H1 (cell line): ENCODE measurements at regions not wholly inside any gene's neighbourhood (a gene's known extent, or its start where the extent isn't known, plus 50 kb on each side); places are given as distances from the start of the nearest gene placed in this dataset.

Experiments used
- CTCF ChIA-PET: fragments of 300-600 bp; sonication (Branson Sonifier 250); formaldehyde crosslinking; loops from one replicate; lab custom pipeline; 2021; ENCODE audit not compliant: partially characterized antibody; lab: Charles Lee
- POLR2A ChIA-PET: fragments of 300-600 bp; sonication (Branson Sonifier 250); formaldehyde crosslinking; loops from one replicate; lab custom pipeline; 2021; ENCODE audit warnings: inconsistent platforms; ENCODE audit not compliant: partially characterized antibody; lab: Charles Lee
- DNase-seq, 2 experiments: peaks; one replicate each; pipeline versions ENCODE4 v3.0.0 to v3.0.0-alpha.2; 2010 to 2022; ENCODE audit warnings: low spot score in 2 of 2, low read depth in 1 of 2, mixed read lengths in 1 of 2
- FAIRE-seq: peaks from 2 replicates; lab custom pipeline; 2011; peaks lifted over from hg19 to GRCh38; lab: Jason Lieb, UNC
- H2AFZ ChIP-seq: 2 replicates; pipeline ENCODE4 v1.8.1; 2012; ENCODE audit warnings: low read length, inconsistent platforms
- H2AK5ac ChIP-seq: 2 replicates; pipeline ENCODE4 v1.6.1; 2013; ENCODE audit warnings: low read depth, low read length
- H2BK120ac ChIP-seq: replicated peaks from 2 replicates; pipeline ENCODE3; 2013; ENCODE audit warnings: low read depth, low read length, inconsistent platforms
- H2BK12ac ChIP-seq: 2 replicates; pipeline ENCODE4 v1.6.1; 2013; ENCODE audit warnings: low read depth, low read length
- H2BK15ac ChIP-seq: 2 replicates; pipeline ENCODE4 v1.6.1; 2013; ENCODE audit warnings: low read length
- H2BK20ac ChIP-seq: 2 replicates; pipeline ENCODE4 v1.6.1; 2013; ENCODE audit warnings: low read length
- H2BK5ac ChIP-seq: 2 replicates; pipeline ENCODE4 v1.6.1; 2013; ENCODE audit warnings: low read depth, low read length
- H3K14ac ChIP-seq: 2 replicates; pipeline ENCODE4 v1.6.1; 2013; ENCODE audit warnings: inconsistent platforms; ENCODE audit not compliant: insufficient read length
- H3K18ac ChIP-seq: 2 replicates; pipeline ENCODE4 v1.6.1; 2013; ENCODE audit warnings: low read length; ENCODE audit errors: extremely low read depth
- H3K23ac ChIP-seq: 2 replicates; pipeline ENCODE4 v1.6.1; 2013; ENCODE audit warnings: inconsistent platforms; ENCODE audit not compliant: insufficient read length
- H3K23me2 ChIP-seq: 2 replicates; pipeline ENCODE4 v1.6.1; 2013; ENCODE audit warnings: low read depth, low read length
- H3K27ac ChIP-seq: 2 replicates; pipeline ENCODE4 v1.6.1; 2011; ENCODE audit warnings: low read depth, low read length, inconsistent platforms
- H3K27me3 ChIP-seq, 4 experiments: replicated peaks in 1 of 4; 1 replicate in 1 of 4; 2 replicates in 3 of 4; pipeline versions ENCODE4 v1.6.1 to v1.8.1; 2011 to 2013; ENCODE audit warnings: low read length in 3 of 4, mild to moderate bottlenecking in 3 of 4, inconsistent platforms in 2 of 4, mixed read lengths in 2 of 4, moderate library complexity in 1 of 4; ENCODE audit not compliant: control insufficient read depth in 3 of 4, insufficient read depth in 3 of 4; ENCODE audit errors: extremely low read depth in 1 of 4
- H3K36me3 ChIP-seq, 4 experiments: 2 replicates each; pipeline versions ENCODE4 v1.6.1 to v1.8.1; 2011 to 2013; ENCODE audit warnings: mild to moderate bottlenecking in 4 of 4, low read length in 3 of 4, moderate library complexity in 2 of 4, control low read depth in 1 of 4, inconsistent platforms in 1 of 4; ENCODE audit not compliant: insufficient read depth in 4 of 4, control insufficient read depth in 2 of 4
- H3K4ac ChIP-seq: replicated peaks from 2 replicates; pipeline ENCODE3; 2013; ENCODE audit warnings: low read length, low read depth, mixed read lengths, inconsistent platforms; ENCODE audit not compliant: insufficient read length
- H3K4me1 ChIP-seq, 4 experiments: replicated peaks in 1 of 4; 1 replicate in 1 of 4; 2 replicates in 3 of 4; pipeline versions ENCODE4 v1.6.1 to v1.8.1; 2011 to 2013; ENCODE audit warnings: low read length in 3 of 4, inconsistent platforms in 2 of 4, mixed read lengths in 1 of 4; ENCODE audit not compliant: insufficient read depth in 4 of 4, control insufficient read depth in 3 of 4
- H3K4me2 ChIP-seq, 2 experiments: 2 replicates each; pipeline versions ENCODE4 v1.6.1 to v1.8.1; 2011 to 2013; ENCODE audit warnings: low read depth in 2 of 2, low read length in 2 of 2, control low read depth in 1 of 2, inconsistent platforms in 1 of 2, mild to moderate bottlenecking in 1 of 2; ENCODE audit not compliant: insufficient read depth in 1 of 2
- H3K4me3 ChIP-seq, 4 experiments: fragments of 200-600, 300-600 bp in 1 of 4; sonication (generic), shearing (Covaris generic), sonication (Bioruptor Twin) in 1 of 4; 2 replicates each; pipeline versions ENCODE4 v1.5.1 to v1.8.1; 2011 to 2016; ENCODE audit warnings: low read length in 4 of 4, low read depth in 3 of 4, control low read depth in 2 of 4, inconsistent platforms in 2 of 4, mild to moderate bottlenecking in 2 of 4, mixed read lengths in 1 of 4, moderate library complexity in 1 of 4; ENCODE audit not compliant: insufficient read depth in 2 of 4; ENCODE audit errors: extremely low read depth in 1 of 4
- H3K56ac ChIP-seq: replicated peaks from 2 replicates; pipeline ENCODE3; 2013; ENCODE audit warnings: low read depth, mild to moderate bottlenecking, mixed read lengths, low read length, inconsistent platforms; ENCODE audit not compliant: insufficient read length
- H3K79me1 ChIP-seq: 2 replicates; pipeline ENCODE4 v1.6.1; 2013; ENCODE audit warnings: low read depth, low read length, control low read depth
- H3K79me2 ChIP-seq, 2 experiments: 2 replicates each; pipeline versions ENCODE4 v1.6.1 to v1.8.1; 2012 to 2013; ENCODE audit warnings: low read length in 2 of 2, mild to moderate bottlenecking in 2 of 2, inconsistent platforms in 1 of 2; ENCODE audit not compliant: insufficient read depth in 2 of 2, control insufficient read depth in 1 of 2
- H3K9ac ChIP-seq, 4 experiments: replicated peaks in 1 of 4; 1 replicate in 1 of 4; 2 replicates in 3 of 4; pipeline versions ENCODE4 v1.6.1 to v1.8.1; 2011 to 2013; ENCODE audit warnings: low read depth in 3 of 4, low read length in 3 of 4, control low read depth in 2 of 4, mild to moderate bottlenecking in 2 of 4, moderate library complexity in 2 of 4, inconsistent platforms in 1 of 4; ENCODE audit errors: extremely low read depth in 1 of 4
- H3K9me3 ChIP-seq, 2 experiments: 2 replicates each; pipeline versions ENCODE4 v1.6.1 to v1.8.1; 2012 to 2013; ENCODE audit warnings: mild to moderate bottlenecking in 2 of 2, moderate library complexity in 2 of 2, control low read depth in 1 of 2, inconsistent platforms in 1 of 2, low read depth in 1 of 2, low read length in 1 of 2, mixed read lengths in 1 of 2; ENCODE audit not compliant: insufficient read depth in 2 of 2
- H4K20me1 ChIP-seq, 2 experiments: replicated peaks in 1 of 2; 2 replicates each; pipeline versions ENCODE3 to v1.8.1; 2011 to 2013; ENCODE audit warnings: inconsistent platforms in 2 of 2, low read length in 2 of 2, mild to moderate bottlenecking in 1 of 2; ENCODE audit not compliant: insufficient read depth in 2 of 2, control insufficient read depth in 1 of 2
- H4K5ac ChIP-seq: 2 replicates; pipeline ENCODE4 v1.6.1; 2013; ENCODE audit warnings: low read length, low read depth, mixed read lengths, inconsistent platforms; ENCODE audit not compliant: insufficient read length
- H4K8ac ChIP-seq: 2 replicates; pipeline ENCODE4 v1.8.0; 2013; ENCODE audit warnings: mild to moderate bottlenecking, moderate library complexity, low read length, inconsistent platforms; ENCODE audit not compliant: insufficient read depth; ENCODE audit errors: extremely low read depth
- H4K91ac ChIP-seq: replicated peaks from 2 replicates; pipeline ENCODE3; 2013; ENCODE audit warnings: low read length, mixed read lengths, inconsistent platforms; ENCODE audit not compliant: insufficient read length
- ATF3 ChIP-seq: IDR thresholded peaks from 2 replicates; pipeline ENCODE4 v1.6.1; 2011; ENCODE audit warnings: low read depth, mild to moderate bottlenecking, low read length; ENCODE audit not compliant: insufficient read depth
- CBX5 ChIP-seq: fragments of 300-800, 300-1000 bp; sonication (generic); IDR thresholded peaks from 2 replicates; pipeline ENCODE4 v1.7.1; 2016; ENCODE audit warnings: antibody characterized with exemption, low read length, low read depth
- CTBP2 ChIP-seq: IDR thresholded peaks from 2 replicates; pipeline ENCODE4 v1.7.0; 2011; ENCODE audit warnings: borderline replicate concordance, mild to moderate bottlenecking, moderate library complexity, mixed read lengths, low read length; ENCODE audit not compliant: insufficient read depth, insufficient read length
- GTF2F1 ChIP-seq: IDR thresholded peaks from 2 replicates; pipeline ENCODE4 v1.6.1; 2012; ENCODE audit warnings: low read depth, low read length, improper control_type of control experiment, borderline replicate concordance
- KDM5A ChIP-seq: fragments of 200-600 bp; IDR thresholded peaks from 2 replicates; pipeline ENCODE4 v1.7.1; 2012; ENCODE audit warnings: mild to moderate bottlenecking, low read length, inconsistent platforms, mixed read lengths
- POLR2AphosphoS5 ChIP-seq: IDR thresholded peaks from 2 replicates; pipeline ENCODE4 v1.6.1; 2011; ENCODE audit warnings: low read depth, low read length
- POU5F1 ChIP-seq: IDR thresholded peaks from 2 replicates; pipeline ENCODE4 v1.6.1; 2011; ENCODE audit warnings: low read depth, mild to moderate bottlenecking, low read length, moderate library complexity
- RFX5 ChIP-seq: IDR thresholded peaks from 2 replicates; pipeline ENCODE4 v1.6.1; 2011; ENCODE audit warnings: low read depth, low read length, improper control_type of control experiment, borderline replicate concordance
- SIN3A ChIP-seq, 2 experiments: IDR thresholded peaks in 1 of 2; conservative IDR thresholded peaks in 1 of 2; 2 replicates each; pipeline ENCODE4 v1.6.1; 2011 to 2012; ENCODE audit warnings: low read length in 2 of 2, improper control_type of control experiment in 1 of 2, low read depth in 1 of 2, mild to moderate bottlenecking in 1 of 2
- ZNF274 ChIP-seq: IDR thresholded peaks from 2 replicates; pipeline ENCODE4 v1.7.0; 2012; ENCODE audit warnings: low read length, borderline replicate concordance; ENCODE audit errors: extremely low read depth
- WGBS, 2 experiments: shearing (Covaris generic) in 1 of 2; methylation state at CpG; one replicate each; pipeline versions ENCODE4 v1.1.6 to v1.1.7; 2013 to 2015; ENCODE audit warnings: low lambda C conversion rate in 2 of 2, mixed read lengths in 2 of 2, inconsistent platforms in 1 of 2, low coverage in 1 of 2, missing lambda C conversion rate in 1 of 2; ENCODE audit not compliant: insufficient replicate concordance in 2 of 2, insufficient coverage in 1 of 2, insufficient read length in 1 of 2; ENCODE audit errors: extremely low coverage in 1 of 2, missing lambda C conversion rate in 1 of 2; 5-methylcytosine and 5-hydroxymethylcytosine counted together

- Histone ChIP-seq H2AFZ (no peak overlapping the region), H3K27me3 (no peaks in the 10 kb centered on the region), H3K4me2 (no peak overlapping the region), H3K56ac (no peak overlapping the region), H4K91ac (no peak overlapping the region), H3K9me3 (peaks cover 22 to 33% of the 10 kb centered on the region in 2 experiments), H3K23ac (no peak overlapping the region), H3K4me3 (no peak overlapping the region), H2BK15ac (no peak overlapping the region), H2AK5ac (no peak overlapping the region), H3K23me2 (no peaks in the 10 kb centered on the region), H2BK5ac (no peak overlapping the region), H3K36me3 (peaks cover 0 to 4% (median 2%) of the 10 kb centered on the region in 4 experiments; a peak in 2 of 8 replicates), H3K79me2 (no peaks in the 10 kb centered on the region), H3K14ac (no peak overlapping the region), H3K4ac (no peak overlapping the region), H4K20me1 (no peaks in the 10 kb centered on the region), H3K27ac (no peak overlapping the region), H2BK12ac (no peak overlapping the region), H4K5ac (no peak overlapping the region), H2BK120ac (no peak overlapping the region), H2BK20ac (no peak overlapping the region), H3K4me1 (no peaks in the 10 kb centered on the region; a peak in 1 of 7 replicates), H4K8ac (no peak overlapping the region), H3K79me1 (no peaks in the 10 kb centered on the region), H3K9ac (no peak overlapping the region), H3K18ac (no peak overlapping the region)
- POLR2A ChIA-PET: no interaction called here
- DNase-seq: no peak
- TF ChIP-seq ZNF274: no peak
- TF ChIP-seq GTF2F1: no peak
- no peak for TF ChIP-seq ATF3
- no peak for TF ChIP-seq POLR2AphosphoS5
- no peak for TF ChIP-seq SIN3A (conservative IDR thresholded peaks at IDR 0.05 in 1 of 2, IDR thresholded peaks at IDR 0.05 in 1 of 2; ENCODE audit: low read depth in 1 of 2, low read length in 2 of 2)
- TF ChIP-seq POU5F1: no peak
- no peak for TF ChIP-seq RFX5
- TF ChIP-seq CBX5: no peak
- TF ChIP-seq KDM5A: no peak
- TF ChIP-seq CTBP2: no peak
- WGBS, 2 experiments: 77% methylated on average over 3 of the region's 3 CpGs; no CpG with 5 or more reads in 1 of the 2 experiments
- FAIRE-seq: no peak
- CTCF ChIA-PET: interaction anchor here (0.9 kb wide), 1 partner anchor 49 kb away, joined by 3 read pairs; no protein-coding TSS in a partner anchor
These were observed 93.4 kb downstream of the TPRA1 start for GRCh38 chr3:127497166-127497565.
